ENCODE measurements at regions not wholly inside any gene's neighbourhood (a gene's known extent, or its start where the extent isn't known, plus 50 kb on each side); places are given as distances from the start of the nearest gene placed in this dataset.

- TF ChIP-seq CTCF (IDR thresholded peaks at IDR 0.05; ENCODE audit: insufficient read depth, low read length), result no peak
- no peak for TF ChIP-seq REST (IDR thresholded peaks at IDR 0.05; ENCODE audit: insufficient replicate concordance, low read depth)
- TF ChIP-seq POLR2AphosphoS5 (IDR thresholded peaks at IDR 0.05; ENCODE audit: low read depth), result no peak
Measured at GRCh38 chr2:215758691-215759090, 254.7 kb downstream of the MREG start.

Measured in HL-60 (cell line).